GM23248 (cell line): ENCODE measurements at regions not wholly inside any gene's neighbourhood (a gene's known extent, or its start where the extent isn't known, plus 50 kb on each side); places are given as distances from the start of the nearest gene placed in this dataset.

Source experiments
- EZH2 ChIP-seq: fragments of 200-600 bp; sonication (generic); IDR thresholded peaks from 2 replicates; pipeline ENCODE4 v1.6.1; 2018; ENCODE audit warnings: antibody characterized with exemption, mild to moderate bottlenecking; ENCODE audit not compliant: insufficient read depth, poor library complexity, severe bottlenecking
- EZH2phosphoT487 ChIP-seq: fragments of 200-600 bp; sonication (generic); IDR thresholded peaks from 2 replicates; pipeline ENCODE4 v1.6.1; 2018; ENCODE audit warnings: antibody characterized with exemption, moderate library complexity, mild to moderate bottlenecking, low read depth; ENCODE audit not compliant: insufficient read depth

DNA sequence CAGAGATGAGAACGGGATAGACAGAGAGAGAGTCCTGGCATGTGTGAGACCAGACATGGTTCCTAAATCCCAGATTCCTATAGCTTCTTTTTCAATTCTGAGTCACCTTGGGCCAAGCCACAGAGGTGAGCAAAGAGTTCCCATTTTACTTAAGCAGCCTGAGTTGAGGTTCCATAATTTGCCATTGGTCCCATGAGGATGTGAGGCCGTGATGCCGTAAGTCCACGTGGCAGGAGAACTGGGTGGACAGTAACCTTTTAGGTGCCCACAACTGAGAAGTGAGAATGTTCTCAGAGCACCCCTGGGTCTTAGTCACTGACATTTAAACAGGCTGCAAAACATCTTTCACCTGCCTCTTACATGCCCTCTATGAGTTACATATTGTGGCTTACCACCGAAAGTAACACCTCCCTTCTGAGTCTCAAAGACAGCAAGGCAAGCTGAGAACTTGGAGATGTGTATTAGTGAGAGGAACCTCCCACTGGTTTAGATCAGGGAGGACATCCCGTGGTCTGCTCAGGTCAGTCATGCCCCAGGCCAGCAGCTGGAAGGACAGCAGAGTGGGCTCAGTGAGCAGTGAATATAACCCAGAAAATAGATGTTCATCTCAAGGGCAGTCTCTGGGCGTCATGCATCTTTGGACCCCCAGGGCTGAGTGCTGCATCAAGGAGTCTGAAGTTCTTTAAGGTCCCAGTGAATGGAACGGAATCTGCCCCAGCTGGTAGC, 127.9 kb upstream of the LGALSL start:
- no peak for TF ChIP-seq EZH2
- TF ChIP-seq EZH2phosphoT487, result no peak
